Natural killer cell (primary cell): ENCODE measurements at regions not wholly inside any gene's neighbourhood (a gene's known extent, or its start where the extent isn't known, plus 50 kb on each side); places are given as distances from the start of the nearest gene placed in this dataset.

Source experiments
- ATAC-seq, 3 donors: fragments of 150-1000 bp in 2 of 3; fragments of 200-7000 bp in 1 of 3; cut with Tn5 transposase; 1 replicate in 1 of 3; 2 replicates in 2 of 3; pipeline ENCODE4 v1.10.0; 2021; ENCODE audit warnings: mild to moderate bottlenecking in 2 of 3, moderate library complexity in 2 of 3
- DNase-seq, 2 donors: peaks; one replicate each; pipeline versions ENCODE4 v3.0.0 to v3.0.0-alpha.2; 2013 to 2021; ENCODE audit warnings: mixed read lengths in 1 of 2
- H3K27ac ChIP-seq: one replicate; pipeline ENCODE4 v1.5.1; 2013; ENCODE audit warnings: mild to moderate bottlenecking, low read length
- H3K27me3 ChIP-seq: one replicate; pipeline ENCODE4 v1.6.1; 2013; ENCODE audit warnings: low read length; ENCODE audit not compliant: control insufficient read depth, insufficient read depth
- H3K36me3 ChIP-seq: one replicate; pipeline ENCODE4 v1.6.1; 2013; ENCODE audit warnings: low read length; ENCODE audit not compliant: control insufficient read depth, insufficient read depth
- H3K4me1 ChIP-seq: one replicate; pipeline ENCODE4 v1.6.1; 2013; ENCODE audit warnings: low read length; ENCODE audit not compliant: control insufficient read depth, insufficient read depth
- H3K4me3 ChIP-seq: one replicate; pipeline ENCODE4 v1.5.1; 2013; ENCODE audit warnings: low read length
- H3K9me3 ChIP-seq: one replicate; pipeline ENCODE4 v1.6.1; 2013; ENCODE audit warnings: low read length; ENCODE audit not compliant: control insufficient read depth, insufficient read depth
- H3K27ac Mint-ChIP-seq, 2 donors: one replicate each; pipeline ENCODE4 v1.8.0; 2022; ENCODE audit warnings: mild to moderate bottlenecking in 2 of 2, mixed read lengths in 2 of 2, moderate library complexity in 1 of 2
- H3K27me3 Mint-ChIP-seq, 2 donors: one replicate each; pipeline ENCODE4 v1.8.0; 2022; ENCODE audit warnings: low read depth in 2 of 2, mixed read lengths in 2 of 2
- H3K36me3 Mint-ChIP-seq: one replicate; pipeline ENCODE4 v1.8.0; 2022; ENCODE audit warnings: mixed read lengths
- H3K4me1 Mint-ChIP-seq, 2 donors: one replicate each; pipeline ENCODE4 v1.8.0; 2022; ENCODE audit warnings: mixed read lengths in 2 of 2
- H3K4me3 Mint-ChIP-seq: one replicate; pipeline ENCODE4 v1.8.0; 2022; ENCODE audit warnings: mild to moderate bottlenecking, moderate library complexity, mixed read lengths
- H3K9me3 Mint-ChIP-seq, 2 donors: one replicate each; pipeline ENCODE4 v1.8.0; 2022; ENCODE audit warnings: mixed read lengths in 2 of 2
- WGBS: methylation state at CpG from one replicate; pipeline ENCODE4 v1.1.7; 2013; ENCODE audit warnings: missing lambda C conversion rate; ENCODE audit not compliant: insufficient coverage; 5-methylcytosine and 5-hydroxymethylcytosine counted together
- intact Hi-C: fragments of 100-400 bp; cut with micrococcal nuclease; formaldehyde crosslinking; loops from one replicate; pipeline ENCODE4 v1.14.2; 2022
- TF ChIP-seq, protein P1 (sequence below): fragments of 200-600 bp; IDR thresholded peaks from one replicate; pipeline ENCODE4 v1.8.0; 2022; ENCODE audit warnings: antibody characterized with exemption

- H3K27ac Mint-ChIP-seq, result no peak overlapping the region
- no peak for ATAC-seq
- Histone ChIP-seq H3K27me3 (no peaks in the 10 kb centered on the region), H3K36me3 (no peaks in the 10 kb centered on the region), H3K4me3 (no peak overlapping the region), H3K27ac (no peak overlapping the region), H3K9me3 (no peaks in the 10 kb centered on the region), H3K4me1 (no peaks in the 10 kb centered on the region)
- WGBS, result 73% methylated on average over 4 of the region's 4 CpGs
- peaks cover 10% of the 10 kb centered on the region for H3K36me3 Mint-ChIP-seq
- H3K9me3 Mint-ChIP-seq, result peaks cover 6% of the 10 kb centered on the region in 2 donors
- DNase-seq, result no peak
- peaks cover 15 to 40% of the 10 kb centered on the region in 2 donors for H3K27me3 Mint-ChIP-seq
- H3K4me1 Mint-ChIP-seq, result no peaks in the 10 kb centered on the region
- no peak overlapping the region for H3K4me3 Mint-ChIP-seq
- TF ChIP-seq, protein P1, sequence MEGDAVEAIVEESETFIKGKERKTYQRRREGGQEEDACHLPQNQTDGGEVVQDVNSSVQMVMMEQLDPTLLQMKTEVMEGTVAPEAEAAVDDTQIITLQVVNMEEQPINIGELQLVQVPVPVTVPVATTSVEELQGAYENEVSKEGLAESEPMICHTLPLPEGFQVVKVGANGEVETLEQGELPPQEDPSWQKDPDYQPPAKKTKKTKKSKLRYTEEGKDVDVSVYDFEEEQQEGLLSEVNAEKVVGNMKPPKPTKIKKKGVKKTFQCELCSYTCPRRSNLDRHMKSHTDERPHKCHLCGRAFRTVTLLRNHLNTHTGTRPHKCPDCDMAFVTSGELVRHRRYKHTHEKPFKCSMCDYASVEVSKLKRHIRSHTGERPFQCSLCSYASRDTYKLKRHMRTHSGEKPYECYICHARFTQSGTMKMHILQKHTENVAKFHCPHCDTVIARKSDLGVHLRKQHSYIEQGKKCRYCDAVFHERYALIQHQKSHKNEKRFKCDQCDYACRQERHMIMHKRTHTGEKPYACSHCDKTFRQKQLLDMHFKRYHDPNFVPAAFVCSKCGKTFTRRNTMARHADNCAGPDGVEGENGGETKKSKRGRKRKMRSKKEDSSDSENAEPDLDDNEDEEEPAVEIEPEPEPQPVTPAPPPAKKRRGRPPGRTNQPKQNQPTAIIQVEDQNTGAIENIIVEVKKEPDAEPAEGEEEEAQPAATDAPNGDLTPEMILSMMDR, result no peak
- intact Hi-C loops, result no loop called here
Measured at GRCh38 chr1:30619619-30620018, 103.8 kb downstream of the MATN1 start.

DNA sequence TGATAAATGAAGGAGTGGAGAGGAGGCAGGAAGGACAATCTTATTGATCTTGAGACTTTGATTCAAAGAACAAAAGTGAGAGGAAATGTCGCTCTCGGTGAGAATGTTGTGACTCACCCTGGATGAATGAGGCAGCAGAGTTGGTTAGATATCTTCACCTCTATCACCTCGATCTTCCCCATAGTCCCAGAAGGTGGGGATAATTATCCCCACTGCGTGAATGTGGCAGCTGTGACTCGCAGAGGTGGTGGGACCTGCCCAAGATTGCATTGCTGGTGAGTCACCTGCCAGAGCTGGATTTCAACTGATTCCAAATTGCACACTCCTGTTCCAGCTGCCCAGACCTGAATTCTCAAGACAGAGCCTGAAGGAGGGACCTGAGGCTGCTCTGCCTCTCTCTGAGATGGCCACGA lies 105.0 kb downstream of the MATN1 start:
- Mint-ChIP-seq H3K4me3 (no peak overlapping the region), H3K27ac (no peak overlapping the region), H3K36me3 (peaks cover 4% of the 10 kb centered on the region), H3K4me1 (no peaks in the 10 kb centered on the region), H3K27me3 (peaks cover 10 to 28% of the 10 kb centered on the region in 2 donors), H3K9me3 (peaks cover 4% of the 10 kb centered on the region in 2 donors)
- no peak for ATAC-seq
- H3K4me3 ChIP-seq, result no peak overlapping the region
- no peaks in the 10 kb centered on the region for H3K4me1 ChIP-seq
- TF ChIP-seq, protein P1, result no peak
- no peak for DNase-seq
- WGBS, result 54% methylated on average over 4 of the region's 6 CpGs
- no peaks in the 10 kb centered on the region for H3K9me3 ChIP-seq
- intact Hi-C loops, result no loop called here
- H3K36me3 ChIP-seq, result no peaks in the 10 kb centered on the region
- H3K27me3 ChIP-seq, result no peaks in the 10 kb centered on the region
- no peak overlapping the region for H3K27ac ChIP-seq

DNA sequence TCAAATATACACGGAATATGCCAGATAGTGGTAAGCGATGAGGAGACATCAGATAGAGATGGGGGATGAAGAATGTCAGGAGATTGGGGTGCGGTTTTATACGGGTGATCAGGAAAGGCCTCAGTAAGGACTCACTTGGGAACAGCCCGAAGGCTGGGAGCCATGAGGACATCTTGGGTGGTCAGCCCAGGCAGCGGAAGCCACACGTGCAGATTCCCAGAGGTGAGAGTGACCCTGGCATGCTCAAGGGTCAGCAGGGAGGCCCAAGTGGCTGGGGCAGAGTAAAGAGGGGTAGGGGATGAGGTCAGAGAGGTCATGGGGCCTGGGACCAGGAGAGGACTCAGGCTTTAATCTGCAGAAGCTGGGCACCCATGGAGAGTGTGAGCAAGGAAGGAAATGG lies 106.6 kb downstream of the MATN1 start:
- Mint-ChIP-seq H3K4me3 (no peak overlapping the region), H3K36me3 (no peaks in the 10 kb centered on the region), H3K4me1 (no peaks in the 10 kb centered on the region), H3K27ac (no peak overlapping the region), H3K27me3 (peaks cover 7 to 23% of the 10 kb centered on the region in 2 donors), H3K9me3 (no peaks in the 10 kb centered on the region)
- Histone ChIP-seq H3K4me3 (no peak overlapping the region), H3K27ac (no peak overlapping the region), H3K36me3 (no peaks in the 10 kb centered on the region), H3K9me3 (no peaks in the 10 kb centered on the region), H3K4me1 (no peaks in the 10 kb centered on the region), H3K27me3 (no peaks in the 10 kb centered on the region)
- 83% methylated on average over 7 of the region's 7 CpGs for WGBS
- intact Hi-C loops, result no loop called here
- DNase-seq (no peak), ATAC-seq (no peak)
- TF ChIP-seq, protein P1, result no peak

GRCh38 chr1:30615816-30616590 lies 107.4 kb downstream of the MATN1 start:
- no peak overlapping the region for H3K27ac ChIP-seq
- no peaks in the 10 kb centered on the region for H3K4me1 ChIP-seq
- no peaks in the 10 kb centered on the region for H3K36me3 ChIP-seq
- no peak overlapping the region for H3K27ac Mint-ChIP-seq
- WGBS, result 87% methylated on average over 8 of the region's 8 CpGs
- DNase-seq, result no peak
- H3K9me3 ChIP-seq, result no peaks in the 10 kb centered on the region
- H3K4me1 Mint-ChIP-seq, result no peaks in the 10 kb centered on the region
- TF ChIP-seq, protein P1, result no peak
- peaks cover 4 to 29% of the 10 kb centered on the region in 2 donors for H3K27me3 Mint-ChIP-seq
- no peaks in the 10 kb centered on the region for H3K36me3 Mint-ChIP-seq
- ATAC-seq, result no peak
- no peaks in the 10 kb centered on the region for H3K9me3 Mint-ChIP-seq
- H3K4me3 Mint-ChIP-seq, result no peak overlapping the region
- H3K4me3 ChIP-seq, result no peak overlapping the region
- intact Hi-C loops, result no loop called here
- H3K27me3 ChIP-seq, result no peaks in the 10 kb centered on the region
